Hepatic stellate cell (primary cell): ENCODE measurements at regions not wholly inside any gene's neighbourhood (a gene's known extent, or its start where the extent isn't known, plus 50 kb on each side); places are given as distances from the start of the nearest gene placed in this dataset.

ENCODE experiments used
- DNase-seq: peaks from one replicate; pipeline ENCODE4 v3.0.0; 2011; ENCODE audit warnings: low spot score

- DNase-seq, result no peak
Measured at GRCh38 chr1:30360281-30360680, 363.1 kb downstream of the MATN1 start.

- no peak for DNase-seq
Measured at GRCh38 chr1:30359539-30360220, 363.7 kb downstream of the MATN1 start.

GRCh38 chr1:30358500-30358899 lies 364.9 kb downstream of the MATN1 start:
- no peak for DNase-seq

GRCh38 chr1:30356839-30357238 lies 366.5 kb downstream of the MATN1 start:
- no peak for DNase-seq

- no peak for DNase-seq
Measured at GRCh38 chr1:30354410-30354809, 369.0 kb downstream of the MATN1 start.

GRCh38 chr1:30353637-30354036 lies 369.7 kb downstream of the MATN1 start:
- DNase-seq, result no peak

GRCh38 chr1:30348147-30348546 lies 375.2 kb downstream of the MATN1 start:
- no peak for DNase-seq

GRCh38 chr1:30345491-30346130 lies 377.8 kb downstream of the MATN1 start:
- no peak for DNase-seq

GRCh38 chr1:30343562-30343961 lies 379.8 kb downstream of the MATN1 start:
- no peak for DNase-seq

GRCh38 chr1:30342535-30343141 lies 380.7 kb downstream of the MATN1 start:
- DNase-seq, result no peak

- no peak for DNase-seq
Measured at GRCh38 chr1:30340934-30341333, 382.5 kb downstream of the MATN1 start.

GRCh38 chr1:30339866-30340265 lies 383.5 kb downstream of the MATN1 start:
- no peak for DNase-seq

- no peak for DNase-seq
Measured at GRCh38 chr1:30338765-30339164, 384.6 kb downstream of the MATN1 start.

- DNase-seq, result no peak
Measured at GRCh38 chr1:30337324-30337620, 386.1 kb downstream of the MATN1 start.

- DNase-seq, result no peak
Measured at GRCh38 chr1:30336550-30337323, 386.6 kb downstream of the MATN1 start.

GRCh38 chr1:30335997-30336390 lies 387.4 kb downstream of the MATN1 start:
- no peak for DNase-seq

- DNase-seq, result no peak
Measured at GRCh38 chr1:30335389-30335996, 387.9 kb downstream of the MATN1 start.

- DNase-seq, result no peak
Measured at GRCh38 chr1:30334767-30335166, 388.6 kb downstream of the MATN1 start.

- no peak for DNase-seq
Measured at GRCh38 chr1:30332116-30333094, 391.0 kb downstream of the MATN1 start.

GRCh38 chr1:30331415-30332065 lies 391.8 kb downstream of the MATN1 start:
- no peak for DNase-seq

- no peak for DNase-seq
Measured at GRCh38 chr1:30330644-30331043, 392.7 kb downstream of the MATN1 start.
